ENCODE measurements at regions not wholly inside any gene's neighbourhood (a gene's known extent, or its start where the extent isn't known, plus 50 kb on each side); places are given as distances from the start of the nearest gene placed in this dataset.

DNA sequence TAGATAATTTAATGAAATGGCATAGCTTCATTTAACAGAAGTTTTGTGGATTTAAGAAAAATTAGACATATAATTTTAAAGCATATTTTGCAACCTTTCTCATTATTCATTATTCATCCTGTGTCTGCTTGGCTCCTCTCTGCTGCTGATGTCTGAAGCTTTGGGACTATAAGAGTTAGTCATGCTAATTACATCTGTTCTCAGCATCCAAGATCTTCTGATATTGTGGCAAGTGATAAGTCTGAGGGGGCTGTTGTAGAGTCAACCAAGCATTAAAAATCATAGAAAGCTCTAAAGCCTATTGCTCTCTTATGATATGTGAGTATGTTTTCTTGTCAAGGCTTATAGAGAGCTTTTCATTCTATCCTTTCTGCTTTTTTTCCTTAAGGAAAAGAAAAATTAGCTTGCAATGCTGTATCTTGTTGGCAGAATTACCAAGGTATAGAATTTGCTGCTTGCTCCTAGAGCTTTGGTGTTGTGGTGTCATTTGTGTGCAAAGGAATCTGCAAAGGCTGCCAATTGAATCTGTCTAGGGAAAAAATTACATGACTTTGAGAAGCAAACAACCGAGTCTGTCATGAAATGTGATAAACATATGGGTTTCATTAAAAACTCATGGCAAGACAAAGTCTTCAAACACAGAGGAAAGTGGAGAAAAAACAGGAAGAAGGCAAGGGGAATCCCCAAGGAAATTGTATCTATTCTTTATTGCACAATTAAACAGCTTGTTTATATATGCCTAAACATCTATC lies 156.1 kb upstream of the DAB2 start:
- TF ChIP-seq EZH2 (IDR thresholded peaks at IDR 0.05; ENCODE audit: borderline replicate concordance, low read length) = no peak
- TF ChIP-seq, protein P1, sequence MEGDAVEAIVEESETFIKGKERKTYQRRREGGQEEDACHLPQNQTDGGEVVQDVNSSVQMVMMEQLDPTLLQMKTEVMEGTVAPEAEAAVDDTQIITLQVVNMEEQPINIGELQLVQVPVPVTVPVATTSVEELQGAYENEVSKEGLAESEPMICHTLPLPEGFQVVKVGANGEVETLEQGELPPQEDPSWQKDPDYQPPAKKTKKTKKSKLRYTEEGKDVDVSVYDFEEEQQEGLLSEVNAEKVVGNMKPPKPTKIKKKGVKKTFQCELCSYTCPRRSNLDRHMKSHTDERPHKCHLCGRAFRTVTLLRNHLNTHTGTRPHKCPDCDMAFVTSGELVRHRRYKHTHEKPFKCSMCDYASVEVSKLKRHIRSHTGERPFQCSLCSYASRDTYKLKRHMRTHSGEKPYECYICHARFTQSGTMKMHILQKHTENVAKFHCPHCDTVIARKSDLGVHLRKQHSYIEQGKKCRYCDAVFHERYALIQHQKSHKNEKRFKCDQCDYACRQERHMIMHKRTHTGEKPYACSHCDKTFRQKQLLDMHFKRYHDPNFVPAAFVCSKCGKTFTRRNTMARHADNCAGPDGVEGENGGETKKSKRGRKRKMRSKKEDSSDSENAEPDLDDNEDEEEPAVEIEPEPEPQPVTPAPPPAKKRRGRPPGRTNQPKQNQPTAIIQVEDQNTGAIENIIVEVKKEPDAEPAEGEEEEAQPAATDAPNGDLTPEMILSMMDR (IDR thresholded peaks at IDR 0.05; ENCODE audit: low read length) = no peak
- no peak overlapping the region for H2AFZ ChIP-seq (ENCODE audit: low read length)
- no peak overlapping the region for H3K9ac ChIP-seq (ENCODE audit: low read length)
- no peak overlapping the region for H3K27ac ChIP-seq (ENCODE audit: low read depth, low read length, poor library complexity, severe bottlenecking)
- no peaks in the 10 kb centered on the region for H3K4me1 ChIP-seq (ENCODE audit: insufficient read depth, low read length, severe bottlenecking)
- no peaks in the 10 kb centered on the region for H3F3A ChIP-seq (ENCODE audit: insufficient read depth, low read length)
- H3K27me3 ChIP-seq (ENCODE audit: insufficient read depth, low read length) = no peaks in the 10 kb centered on the region; the same call in 1 of the 2 replicates
- H3K4me3 ChIP-seq (ENCODE audit: low read depth, low read length, poor library complexity, severe bottlenecking) = no peak overlapping the region
- no peaks in the 10 kb centered on the region for H3K79me2 ChIP-seq (ENCODE audit: insufficient read depth, low read length)
- H3K9me3 ChIP-seq (ENCODE audit: low read length) = no peaks in the 10 kb centered on the region
- no peaks in the 10 kb centered on the region for H4K20me1 ChIP-seq (ENCODE audit: insufficient read depth, low read length)
- H3K36me3 ChIP-seq (ENCODE audit: insufficient read depth, low read length) = no peaks in the 10 kb centered on the region
- no peak overlapping the region for H3K4me2 ChIP-seq (ENCODE audit: low read length)
- H3K9me2 ChIP-seq (ENCODE audit: low read depth, low read length) = no peaks in the 10 kb centered on the region

DNA sequence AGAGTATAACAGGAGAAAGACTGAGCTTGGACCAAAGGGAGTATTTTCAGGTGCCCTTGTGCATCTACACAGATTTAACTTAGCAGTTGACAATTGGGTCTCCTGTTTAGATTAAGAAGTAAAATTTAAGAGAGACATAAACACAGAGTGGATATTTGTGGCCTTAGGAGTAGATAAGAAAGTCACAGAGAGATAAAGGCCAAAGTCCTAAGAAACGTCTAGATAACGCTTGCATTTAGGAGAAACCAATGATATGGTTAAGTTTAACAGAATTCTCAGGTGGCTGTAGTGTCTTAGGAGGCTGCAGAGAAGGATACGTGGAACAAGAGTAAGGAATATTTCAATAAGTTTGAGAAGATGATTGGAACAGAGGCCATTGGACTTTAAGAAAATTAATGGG lies 155.0 kb upstream of the DAB2 start:
- no peaks in the 10 kb centered on the region for H3K9me3 ChIP-seq (ENCODE audit: low read length)
- H3K4me1 ChIP-seq (ENCODE audit: insufficient read depth, low read length, severe bottlenecking) = no peaks in the 10 kb centered on the region
- no peak overlapping the region for H3K9ac ChIP-seq (ENCODE audit: low read length)
- no peak for TF ChIP-seq EZH2 (IDR thresholded peaks at IDR 0.05; ENCODE audit: borderline replicate concordance, low read length)
- TF ChIP-seq, protein P1 (IDR thresholded peaks at IDR 0.05; ENCODE audit: low read length) = no peak
- H2AFZ ChIP-seq (ENCODE audit: low read length) = no peak overlapping the region
- no peak overlapping the region for H3K4me3 ChIP-seq (ENCODE audit: low read depth, low read length, poor library complexity, severe bottlenecking)
- no peaks in the 10 kb centered on the region for H3K79me2 ChIP-seq (ENCODE audit: insufficient read depth, low read length)
- H4K20me1 ChIP-seq (ENCODE audit: insufficient read depth, low read length) = no peaks in the 10 kb centered on the region
- H3F3A ChIP-seq (ENCODE audit: insufficient read depth, low read length) = no peaks in the 10 kb centered on the region
- no peak overlapping the region for H3K4me2 ChIP-seq (ENCODE audit: low read length)
- no peaks in the 10 kb centered on the region for H3K9me2 ChIP-seq (ENCODE audit: low read depth, low read length)
- no peaks in the 10 kb centered on the region; the same call in 1 of the 2 replicates for H3K27me3 ChIP-seq (ENCODE audit: insufficient read depth, low read length)
- no peak overlapping the region for H3K27ac ChIP-seq (ENCODE audit: low read depth, low read length, poor library complexity, severe bottlenecking)
- no peaks in the 10 kb centered on the region for H3K36me3 ChIP-seq (ENCODE audit: insufficient read depth, low read length)

DNA sequence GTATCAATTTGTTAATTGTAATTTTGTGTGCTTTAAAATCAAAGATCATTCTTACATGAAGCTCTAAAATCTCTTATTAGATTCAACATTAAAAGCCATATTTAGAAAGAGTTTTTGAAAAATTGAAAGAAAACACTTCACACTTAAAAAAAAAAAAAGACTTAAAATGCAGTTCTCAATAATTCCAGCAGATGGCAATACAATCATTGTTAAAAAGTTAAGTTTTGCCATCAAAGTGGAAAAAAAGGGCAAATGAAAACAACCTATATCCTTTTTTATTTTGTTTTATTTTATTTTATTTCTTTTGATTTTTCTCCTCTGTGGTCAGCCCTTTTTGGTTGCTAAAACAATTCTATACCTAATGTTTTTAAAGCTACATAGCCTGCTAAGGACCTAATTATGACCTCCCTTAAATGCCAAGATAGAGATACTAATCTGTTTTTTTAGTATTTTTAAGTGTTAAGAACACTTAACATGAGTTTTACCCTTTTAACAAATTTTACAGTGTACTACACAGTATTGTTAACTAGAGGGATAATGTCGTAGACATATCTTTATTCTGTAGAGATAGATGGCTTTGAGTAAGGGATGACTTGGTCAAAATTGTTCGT lies 154.2 kb upstream of the DAB2 start:
- H3K27ac ChIP-seq (ENCODE audit: low read depth, low read length, poor library complexity, severe bottlenecking) = no peak overlapping the region

More for the DNA sequence above, 154.2 kb upstream of the DAB2 start:
- H3K9me3 ChIP-seq (ENCODE audit: low read length) = no peaks in the 10 kb centered on the region
- no peaks in the 10 kb centered on the region for H3K4me1 ChIP-seq (ENCODE audit: insufficient read depth, low read length, severe bottlenecking)
- H3K4me3 ChIP-seq (ENCODE audit: low read depth, low read length, poor library complexity, severe bottlenecking) = no peak overlapping the region
- no peak overlapping the region for H3K9ac ChIP-seq (ENCODE audit: low read length)
- no peak for TF ChIP-seq EZH2 (IDR thresholded peaks at IDR 0.05; ENCODE audit: borderline replicate concordance, low read length)
- TF ChIP-seq, protein P1 (IDR thresholded peaks at IDR 0.05; ENCODE audit: low read length) = peak; percentile 53
- no peak overlapping the region for H3K4me2 ChIP-seq (ENCODE audit: low read length)
- no peak overlapping the region for H2AFZ ChIP-seq (ENCODE audit: low read length)
- no peaks in the 10 kb centered on the region for H3K36me3 ChIP-seq (ENCODE audit: insufficient read depth, low read length)
- no peaks in the 10 kb centered on the region for H3K9me2 ChIP-seq (ENCODE audit: low read depth, low read length)
- H4K20me1 ChIP-seq (ENCODE audit: insufficient read depth, low read length) = no peaks in the 10 kb centered on the region
- no peaks in the 10 kb centered on the region; the same call in 1 of the 2 replicates for H3K27me3 ChIP-seq (ENCODE audit: insufficient read depth, low read length)
- H3F3A ChIP-seq (ENCODE audit: insufficient read depth, low read length) = no peaks in the 10 kb centered on the region
- no peaks in the 10 kb centered on the region for H3K79me2 ChIP-seq (ENCODE audit: insufficient read depth, low read length)
